HCT116 (cell line): ENCODE measurements at regions not wholly inside any gene's neighbourhood (a gene's known extent, or its start where the extent isn't known, plus 50 kb on each side); places are given as distances from the start of the nearest gene placed in this dataset.

Source experiments
- ATAC-seq: fragments of 200-7000 bp; cut with Tn5 transposase; 2 replicates; pipeline ENCODE4 v1.9.1; 2020; ENCODE audit warnings: mild to moderate bottlenecking, moderate library complexity
- BruUV-seq: library from RNA; stranded (reverse); fragments of 400-500 nt; replicated peaks from 2 replicates; lab custom pipeline; 2021; lab: Mats Ljungman, UMichigan
- CTCF ChIA-PET: fragments of 300-600 bp; sonication (Branson Sonifier 250); formaldehyde crosslinking; loops from one replicate; lab custom pipeline; 2021; ENCODE audit warnings: antibody characterized with exemption; lab: Charles Lee
- POLR2A ChIA-PET: fragments of 300-600, 350-600 bp; sonication (Branson Sonifier 250); formaldehyde crosslinking; loops from one replicate; lab custom pipeline; 2021; ENCODE audit warnings: antibody characterized with exemption; lab: Charles Lee
- RAD21 ChIA-PET, 2 experiments: fragments of 300-600 bp; sonication (Branson Sonifier 250); formaldehyde crosslinking; loops; one replicate each; lab custom pipeline; 2023; ENCODE audit warnings: low total read pairs in 2 of 2; ENCODE audit not compliant: uncharacterized antibody in 2 of 2, unreplicated experiment in 2 of 2, low non-redundant PET in 1 of 2; lab: Charles Lee
- DNase-seq: peaks from one replicate; pipeline ENCODE4 v3.0.0-alpha.2; 2010; ENCODE audit warnings: low read depth, low spot score
- H2AFZ ChIP-seq: fragments of 200-600 bp; shearing (Covaris generic), sonication (generic); 2 replicates; pipeline ENCODE4 v1.6.1; 2017; ENCODE audit warnings: low read depth, mixed run types, mixed read lengths, antibody characterized with exemption, low read length; ENCODE audit not compliant: poor library complexity, severe bottlenecking
- H3K27ac ChIP-seq: 2 replicates; pipeline ENCODE4 v1.5.1; 2012; ENCODE audit warnings: low read depth, low read length
- H3K27me3 ChIP-seq: fragments of 200-600 bp; sonication (generic); 2 replicates; pipeline ENCODE4 v1.6.1; 2016; ENCODE audit warnings: mixed run types, low read length, mixed read lengths; ENCODE audit not compliant: insufficient read depth
- H3K36me3 ChIP-seq, 2 experiments: fragments of 200-500 bp in 1 of 2; fragments of 200-600 bp in 1 of 2; sonication (Bioruptor generic) in 1 of 2; sonication (generic) in 1 of 2; 2 replicates each; pipeline versions ENCODE4 v1.5.1 to v1.6.1; 2014 to 2016; ENCODE audit warnings: low read length in 2 of 2, inconsistent platforms in 1 of 2, mixed read lengths in 1 of 2, mixed run types in 1 of 2; ENCODE audit not compliant: insufficient read depth in 2 of 2, control insufficient read depth in 1 of 2
- H3K4me1 ChIP-seq, 2 experiments: fragments of 200-600 bp in 1 of 2; sonication (generic) in 1 of 2; 2 replicates each; pipeline versions ENCODE4 v1.5.1 to v1.6.1; 2012 to 2017; ENCODE audit warnings: low read length in 2 of 2, inconsistent platforms in 1 of 2, mild to moderate bottlenecking in 1 of 2, mixed read lengths in 1 of 2, mixed run types in 1 of 2, moderate library complexity in 1 of 2; ENCODE audit not compliant: insufficient read depth in 2 of 2, control insufficient read depth in 1 of 2
- H3K4me2 ChIP-seq: fragments of 200-600 bp; sonication (generic); 2 replicates; pipeline ENCODE4 v1.6.1; 2017; ENCODE audit warnings: mixed run types, low read length, mixed read lengths
- H3K4me3 ChIP-seq, 2 experiments: fragments of 200-600 bp in 1 of 2; sonication (generic) in 1 of 2; replicated peaks in 1 of 2; 2 replicates each; pipeline ENCODE4 v1.5.1; 2011 to 2016; ENCODE audit warnings: low read length in 2 of 2, control low read depth in 1 of 2, low read depth in 1 of 2, mild to moderate bottlenecking in 1 of 2, mixed read lengths in 1 of 2, mixed run types in 1 of 2
- H3K79me2 ChIP-seq: fragments of 200-600 bp; sonication (generic); 2 replicates; pipeline ENCODE4 v1.6.1; 2017; ENCODE audit warnings: mild to moderate bottlenecking, mixed run types, low read length, moderate library complexity, mixed read lengths; ENCODE audit not compliant: insufficient read depth
- H3K9ac ChIP-seq: fragments of 200-600 bp; sonication (generic); 2 replicates; pipeline ENCODE4 v1.6.1; 2016; ENCODE audit warnings: low read length, mixed read lengths
- H3K9me2 ChIP-seq: fragments of 200-600 bp; sonication (generic), shearing (Covaris generic); 2 replicates; pipeline ENCODE4 v1.6.1; 2017; ENCODE audit warnings: mixed run types, mild to moderate bottlenecking, moderate library complexity; ENCODE audit not compliant: insufficient read depth
- H3K9me3 ChIP-seq, 2 experiments: fragments of 200-500 bp in 1 of 2; fragments of 200-600 bp in 1 of 2; sonication (Bioruptor generic) in 1 of 2; sonication (generic) in 1 of 2; 2 replicates each; pipeline ENCODE4 v1.6.1; 2014 to 2017; ENCODE audit warnings: low read length in 2 of 2, mixed read lengths in 2 of 2, inconsistent platforms in 1 of 2, low read depth in 1 of 2, mild to moderate bottlenecking in 1 of 2, mixed run types in 1 of 2, moderate library complexity in 1 of 2; ENCODE audit not compliant: control insufficient read depth in 1 of 2, insufficient read depth in 1 of 2
- H4K20me1 ChIP-seq: fragments of 200-600 bp; sonication (generic), shearing (Covaris generic); 2 replicates; pipeline ENCODE4 v1.6.1; 2017; ENCODE audit warnings: mixed run types, mild to moderate bottlenecking, moderate library complexity; ENCODE audit not compliant: insufficient read depth
- ATF3 ChIP-seq: IDR thresholded peaks from 2 replicates; pipeline ENCODE4 v1.6.1; 2012
- CBX3 ChIP-seq: IDR thresholded peaks from 2 replicates; pipeline ENCODE4 v1.6.1; 2012; ENCODE audit warnings: low read depth
- EGR1 ChIP-seq: IDR thresholded peaks from 2 replicates; pipeline ENCODE4 v1.6.1; 2012; ENCODE audit warnings: low read depth
- ELF1 ChIP-seq: IDR thresholded peaks from 2 replicates; pipeline ENCODE4 v1.6.1; 2012; ENCODE audit warnings: low read depth, borderline replicate concordance
- REST ChIP-seq: IDR thresholded peaks from 2 replicates; pipeline ENCODE4 v1.6.1; 2012; ENCODE audit warnings: low read depth
- SRF ChIP-seq: IDR thresholded peaks from 2 replicates; pipeline ENCODE4 v1.6.1; 2012; ENCODE audit warnings: low read depth
- intact Hi-C: fragments of 100-400 bp; cut with micrococcal nuclease; formaldehyde crosslinking; loops from 2 replicates; pipeline ENCODE4 v1.10.0; 2022
- TF ChIP-seq, protein P1 (sequence below): IDR thresholded peaks from 2 replicates; pipeline ENCODE4 v1.6.1; 2012

GRCh38 chr13:20326809-20327208, 94.7 kb upstream of the GJB6 start:
- ChIA-PET RAD21 (no interaction called here), POLR2A (no interaction called here), CTCF (no interaction called here)
- ATAC-seq (no peak), DNase-seq (no peak)
- H3K79me2 ChIP-seq = no peaks in the 10 kb centered on the region
- no TSS peak for BruUV-seq
- no peaks in the 10 kb centered on the region for H4K20me1 ChIP-seq
- H3K9ac ChIP-seq = no peak overlapping the region
- TF ChIP-seq, protein P1, sequence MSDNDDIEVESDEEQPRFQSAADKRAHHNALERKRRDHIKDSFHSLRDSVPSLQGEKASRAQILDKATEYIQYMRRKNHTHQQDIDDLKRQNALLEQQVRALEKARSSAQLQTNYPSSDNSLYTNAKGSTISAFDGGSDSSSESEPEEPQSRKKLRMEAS = no peak
- no peak for TF ChIP-seq SRF
- H3K27ac ChIP-seq = no peak overlapping the region
- no peak overlapping the region for H2AFZ ChIP-seq
- intact Hi-C loops = no loop called here
- H3K36me3 ChIP-seq = no peaks in the 10 kb centered on the region
- peaks cover 0 to 9% of the 10 kb centered on the region in 2 experiments; a peak in 2 of 4 replicates for H3K9me3 ChIP-seq
- no peak overlapping the region for H3K4me2 ChIP-seq
- no peaks in the 10 kb centered on the region for H3K4me1 ChIP-seq
- no peak overlapping the region for H3K4me3 ChIP-seq
- H3K9me2 ChIP-seq = no peaks in the 10 kb centered on the region
- no peaks in the 10 kb centered on the region for H3K27me3 ChIP-seq

- ChIA-PET RAD21 (no interaction called here), POLR2A (no interaction called here), CTCF (no interaction called here)
- H3K4me3 ChIP-seq = no peak overlapping the region
- no peaks in the 10 kb centered on the region for H4K20me1 ChIP-seq
- no peak overlapping the region for H3K27ac ChIP-seq
- peaks cover 0 to 9% of the 10 kb centered on the region in 2 experiments; a peak in 2 of 4 replicates for H3K9me3 ChIP-seq
- H3K79me2 ChIP-seq = no peaks in the 10 kb centered on the region
- ATAC-seq (no peak), DNase-seq (no peak)
- intact Hi-C loops = no loop called here
- no peak for TF ChIP-seq ATF3
- TF ChIP-seq, protein P1 = no peak
- TF ChIP-seq REST = no peak
- TF ChIP-seq EGR1 = no peak
- no peak for TF ChIP-seq CBX3
- TF ChIP-seq ELF1 = no peak
- H2AFZ ChIP-seq = no peak overlapping the region
- no peaks in the 10 kb centered on the region for H3K27me3 ChIP-seq
- H3K36me3 ChIP-seq = no peaks in the 10 kb centered on the region
- H3K9ac ChIP-seq = no peak overlapping the region
- no TSS peak for BruUV-seq
- H3K4me1 ChIP-seq = no peaks in the 10 kb centered on the region
- H3K4me2 ChIP-seq = no peak overlapping the region
- H3K9me2 ChIP-seq = no peaks in the 10 kb centered on the region
These were observed 94.2 kb upstream of the GJB6 start for GRCh38 chr13:20326276-20326675.
